Endothelial cell of umbilical vein (primary cell): ENCODE measurements at regions not wholly inside any gene's neighbourhood (a gene's known extent, or its start where the extent isn't known, plus 50 kb on each side); places are given as distances from the start of the nearest gene placed in this dataset.

Source experiments
- BruUV-seq: library from RNA; stranded (reverse); fragments of 400-500 nt; replicated peaks from 2 replicates; lab custom pipeline; 2021; lab: Mats Ljungman, UMichigan
- CTCF ChIA-PET: fragments of 300-600, 350-600 bp; sonication (Branson Sonifier 250); formaldehyde crosslinking; loops from one replicate; lab custom pipeline; 2021; ENCODE audit warnings: antibody characterized with exemption, inconsistent platforms; lab: Charles Lee
- POLR2A ChIA-PET: fragments of 300-600, 350-600 bp; sonication (Branson Sonifier 250); formaldehyde crosslinking; loops from one replicate; lab custom pipeline; 2021; ENCODE audit warnings: antibody characterized with exemption, inconsistent platforms; lab: Charles Lee
- DNase-seq: peaks from one replicate; pipeline ENCODE4 v3.0.0-alpha.2; 2011; ENCODE audit warnings: low read depth, low spot score
- FAIRE-seq: peaks from 2 replicates; lab custom pipeline; 2011; peaks lifted over from hg19 to GRCh38; lab: Jason Lieb, UNC
- H2AFZ ChIP-seq: 2 replicates; pipeline ENCODE4 v1.6.0; 2012; ENCODE audit warnings: low read depth, low read length, control low read depth, inconsistent platforms
- H3K27ac ChIP-seq: 2 replicates; pipeline ENCODE4 v1.5.1; 2011; ENCODE audit warnings: low read depth, mild to moderate bottlenecking, control low read depth, low read length, moderate library complexity; ENCODE audit not compliant: insufficient read depth
- H3K27me3 ChIP-seq, 2 experiments: 2 replicates each; pipeline versions ENCODE4 v1.6.0 to v1.6.1; 2011; ENCODE audit warnings: low read length in 2 of 2, mixed read lengths in 1 of 2; ENCODE audit not compliant: control insufficient read depth in 2 of 2, insufficient read depth in 2 of 2
- H3K36me3 ChIP-seq, 2 experiments: 2 replicates in 1 of 2; 3 replicates in 1 of 2; pipeline ENCODE4 v1.5.1; 2011; ENCODE audit warnings: low read length in 2 of 2, mild to moderate bottlenecking in 1 of 2, moderate library complexity in 1 of 2; ENCODE audit not compliant: control insufficient read depth in 2 of 2, insufficient read depth in 2 of 2; ENCODE audit errors: extremely low read depth in 1 of 2
- H3K4me1 ChIP-seq: 3 replicates; pipeline ENCODE4 v1.5.1; 2011; ENCODE audit warnings: mild to moderate bottlenecking, low read length; ENCODE audit not compliant: control insufficient read depth, insufficient read depth; ENCODE audit errors: extremely low read depth
- H3K4me2 ChIP-seq: 2 replicates; pipeline ENCODE4 v1.6.1; 2011; ENCODE audit warnings: low read length, control low read depth, mixed read lengths; ENCODE audit not compliant: insufficient read depth
- H3K4me3 ChIP-seq, 3 experiments: fragments of 200-600 bp in 1 of 3; sonication (generic), shearing (Covaris generic) in 1 of 3; replicated peaks in 1 of 3; 2 replicates each; pipeline ENCODE4 v1.5.1; 2011 to 2016; ENCODE audit warnings: control low read depth in 3 of 3, low read length in 3 of 3, mild to moderate bottlenecking in 2 of 3, inconsistent platforms in 1 of 3, low read depth in 1 of 3, moderate library complexity in 1 of 3; ENCODE audit not compliant: insufficient read depth in 1 of 3
- H3K79me2 ChIP-seq: 2 replicates; pipeline ENCODE4 v1.6.0; 2012; ENCODE audit warnings: low read length, inconsistent platforms; ENCODE audit not compliant: control insufficient read depth, insufficient read depth
- H3K9ac ChIP-seq: replicated peaks from 2 replicates; pipeline ENCODE3; 2011; ENCODE audit warnings: low read length, control low read depth; ENCODE audit not compliant: insufficient read depth; ENCODE audit errors: extremely low read depth
- H3K9me1 ChIP-seq: replicated peaks from 3 replicates; pipeline ENCODE4 v1.6.0; 2011; ENCODE audit warnings: mild to moderate bottlenecking, low read length; ENCODE audit not compliant: control insufficient read depth, insufficient read depth; ENCODE audit errors: extremely low read depth
- H3K9me3 ChIP-seq: replicated peaks from 2 replicates; pipeline ENCODE4 v1.5.1; 2012; ENCODE audit warnings: low read length, inconsistent platforms; ENCODE audit not compliant: control insufficient read depth, insufficient read depth
- H4K20me1 ChIP-seq: replicated peaks from 2 replicates; pipeline ENCODE3; 2011; ENCODE audit warnings: mild to moderate bottlenecking, low read length; ENCODE audit not compliant: control insufficient read depth, insufficient read depth; ENCODE audit errors: extremely low read depth
- EZH2 ChIP-seq: IDR thresholded peaks from 2 replicates; pipeline ENCODE4 v1.6.1; 2012; ENCODE audit warnings: borderline replicate concordance, low read depth, mild to moderate bottlenecking, moderate library complexity, low read length, inconsistent platforms; ENCODE audit not compliant: severe bottlenecking
- GATA2 ChIP-seq: IDR thresholded peaks from 2 replicates; pipeline ENCODE4 v1.7.0; 2011; ENCODE audit warnings: low read depth, mild to moderate bottlenecking, moderate library complexity, mixed read lengths, low read length; ENCODE audit not compliant: insufficient read length, insufficient read depth
- JUN ChIP-seq: IDR thresholded peaks from 2 replicates; pipeline ENCODE4 v1.6.1; 2011; ENCODE audit warnings: borderline replicate concordance, low read depth; ENCODE audit not compliant: insufficient read length, insufficient read depth
- MAX ChIP-seq: IDR thresholded peaks from 2 replicates; pipeline ENCODE4 v1.6.1; 2011; ENCODE audit not compliant: insufficient read depth, insufficient read length
- POLR2A ChIP-seq: IDR thresholded peaks from 2 replicates; pipeline ENCODE4 v1.6.1; 2012; ENCODE audit warnings: low read depth, mild to moderate bottlenecking, control low read depth, low read length
- dilution Hi-C: fragments of 300-500 bp; cut with MboI; formaldehyde crosslinking; loops from one replicate; pipeline ENCODE4 v1.15.0; 2019; ENCODE audit warnings: low sequenced_read_pairs; ENCODE audit not compliant: extremely low pct_ligation_motif_present
- intact Hi-C: fragments of 100-400 bp; cut with micrococcal nuclease; formaldehyde crosslinking; loops from one replicate; pipeline ENCODE4 v1.10.0; 2022
- TF ChIP-seq, protein P1 (sequence below), 2 donors: IDR thresholded peaks; 1 replicate in 1 of 2; 2 replicates in 1 of 2; pipeline ENCODE4 v1.5.1; 2011; ENCODE audit warnings: low read length in 2 of 2, mild to moderate bottlenecking in 2 of 2, moderate library complexity in 2 of 2, control low read depth in 1 of 2, inconsistent platforms in 1 of 2, low read depth in 1 of 2; ENCODE audit not compliant: insufficient read depth in 1 of 2; ENCODE audit errors: extremely low read depth in 1 of 2

DNA sequence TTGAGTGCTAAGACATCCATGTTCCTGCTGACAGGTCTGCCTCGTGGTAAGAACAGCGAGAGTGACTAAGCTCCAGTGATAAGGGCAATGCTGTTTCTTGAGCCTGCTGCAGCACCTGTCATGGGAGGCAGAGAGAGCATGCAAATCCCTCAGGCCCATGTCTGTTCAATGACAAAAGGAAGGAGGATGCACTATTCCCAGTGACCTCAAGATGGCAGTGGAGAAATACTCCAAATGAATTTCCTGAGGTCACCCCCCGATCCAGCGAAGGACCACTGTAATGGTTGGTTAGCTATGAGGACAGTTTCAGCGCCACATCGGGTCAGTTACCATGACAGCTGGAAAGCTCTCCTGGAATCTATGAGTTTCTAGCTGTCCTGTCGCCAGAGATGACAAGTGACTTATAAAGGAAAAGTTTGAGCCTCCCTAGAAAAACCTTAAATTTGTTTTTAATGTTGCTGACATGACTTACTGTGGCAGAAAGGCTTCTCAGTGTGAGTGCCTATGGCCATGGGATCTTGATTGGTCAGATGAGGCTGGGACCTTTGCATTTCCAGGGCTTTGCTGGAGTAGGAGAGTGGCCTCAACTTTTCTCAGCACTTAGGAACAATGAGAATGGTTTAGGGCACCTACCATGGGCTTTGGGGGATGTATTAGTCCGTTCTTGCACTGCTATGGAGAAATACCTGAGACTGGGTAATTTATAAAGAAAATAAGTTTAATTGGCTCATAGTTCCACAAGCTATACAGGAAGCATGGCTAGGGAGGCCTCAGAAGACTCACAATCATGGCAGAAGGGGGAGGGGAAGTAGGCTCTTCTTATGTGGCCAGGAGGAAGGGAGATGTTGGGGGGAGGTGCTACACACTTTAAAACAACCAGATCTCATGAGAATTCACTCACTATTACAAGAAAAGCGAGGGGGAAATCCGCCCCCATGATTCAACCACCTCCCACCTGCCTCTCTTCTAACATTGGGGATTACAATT, 88.0 kb upstream of the TMEM260 start:
- H3K9me1 ChIP-seq = no peaks in the 10 kb centered on the region
- intact Hi-C loops (loop anchor here (1.0 to 5.0 kb wide), 7 partner anchors 165 to 1381 kb away; no protein-coding TSS in a partner anchor), dilution Hi-C loops (no loop called here)
- no peak overlapping the region for H3K9ac ChIP-seq
- CTCF ChIA-PET = interaction anchor here (0.6 to 6.2 kb wide), 28 partner anchors 9 to 1582 kb away, joined by 3 to 115 read pairs (median 5); partner anchors contain the start of genes PELI2, TBPL2 and TMEM260
- DNase-seq = peak; percentile 68
- H3K4me3 ChIP-seq = no peak overlapping the region
- POLR2A ChIA-PET = no interaction called here
- TF ChIP-seq POLR2A = no peak
- no peak for TF ChIP-seq GATA2
- no peak for TF ChIP-seq JUN
- TF ChIP-seq, protein P1, sequence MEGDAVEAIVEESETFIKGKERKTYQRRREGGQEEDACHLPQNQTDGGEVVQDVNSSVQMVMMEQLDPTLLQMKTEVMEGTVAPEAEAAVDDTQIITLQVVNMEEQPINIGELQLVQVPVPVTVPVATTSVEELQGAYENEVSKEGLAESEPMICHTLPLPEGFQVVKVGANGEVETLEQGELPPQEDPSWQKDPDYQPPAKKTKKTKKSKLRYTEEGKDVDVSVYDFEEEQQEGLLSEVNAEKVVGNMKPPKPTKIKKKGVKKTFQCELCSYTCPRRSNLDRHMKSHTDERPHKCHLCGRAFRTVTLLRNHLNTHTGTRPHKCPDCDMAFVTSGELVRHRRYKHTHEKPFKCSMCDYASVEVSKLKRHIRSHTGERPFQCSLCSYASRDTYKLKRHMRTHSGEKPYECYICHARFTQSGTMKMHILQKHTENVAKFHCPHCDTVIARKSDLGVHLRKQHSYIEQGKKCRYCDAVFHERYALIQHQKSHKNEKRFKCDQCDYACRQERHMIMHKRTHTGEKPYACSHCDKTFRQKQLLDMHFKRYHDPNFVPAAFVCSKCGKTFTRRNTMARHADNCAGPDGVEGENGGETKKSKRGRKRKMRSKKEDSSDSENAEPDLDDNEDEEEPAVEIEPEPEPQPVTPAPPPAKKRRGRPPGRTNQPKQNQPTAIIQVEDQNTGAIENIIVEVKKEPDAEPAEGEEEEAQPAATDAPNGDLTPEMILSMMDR (IDR thresholded peaks at IDR 0.05; ENCODE audit: extremely low read depth in 1 of 2, insufficient read depth in 1 of 2, low read depth in 1 of 2, low read length in 2 of 2) = peak; percentile 61 to 64
- no peak for TF ChIP-seq EZH2
- no peak for TF ChIP-seq MAX
- no peak overlapping the region for H2AFZ ChIP-seq
- H4K20me1 ChIP-seq = no peaks in the 10 kb centered on the region
- H3K79me2 ChIP-seq = no peaks in the 10 kb centered on the region
- H3K4me1 ChIP-seq = no peaks in the 10 kb centered on the region
- H3K27me3 ChIP-seq = peaks cover 2 to 6% of the 10 kb centered on the region in 2 experiments
- FAIRE-seq = peak; percentile 82
- H3K36me3 ChIP-seq = no peaks in the 10 kb centered on the region
- no peak overlapping the region for H3K27ac ChIP-seq
- no peaks in the 10 kb centered on the region for H3K9me3 ChIP-seq
- BruUV-seq = no TSS peak
- no peak overlapping the region for H3K4me2 ChIP-seq
